ENCODE measurements at regions not wholly inside any gene's neighbourhood (a gene's known extent, or its start where the extent isn't known, plus 50 kb on each side); places are given as distances from the start of the nearest gene placed in this dataset.

GRCh38 chr7:16982640-16983350, 101.0 kb upstream of the AGR3 start:
- Mint-ChIP-seq H3K27ac (ENCODE audit: unreplicated experiment) (no peak overlapping the region), H3K4me1 (peaks cover 19% of the 10 kb centered on the region), H3K9me3 (no peaks in the 10 kb centered on the region), H3K4me3 (no peak overlapping the region), H3K27me3 (ENCODE audit: low read depth) (no peaks in the 10 kb centered on the region), H3K36me3 (ENCODE audit: low read depth) (no peaks in the 10 kb centered on the region)
- TF ChIP-seq CTCF (conservative IDR thresholded peaks at IDR 0.05): peak; percentile 93
- DNase-seq (ENCODE audit: low read depth, low spot score): no peak

- Mint-ChIP-seq H3K27ac (ENCODE audit: unreplicated experiment) (no peak overlapping the region), H3K4me3 (no peak overlapping the region), H3K36me3 (ENCODE audit: low read depth) (no peaks in the 10 kb centered on the region), H3K9me3 (no peaks in the 10 kb centered on the region), H3K27me3 (ENCODE audit: low read depth) (no peaks in the 10 kb centered on the region), H3K4me1 (peaks cover 15% of the 10 kb centered on the region)
- DNase-seq (ENCODE audit: low read depth, low spot score): no peak
- no peak for TF ChIP-seq CTCF (conservative IDR thresholded peaks at IDR 0.05)
These were observed 102.6 kb upstream of the AGR3 start for GRCh38 chr7:16984375-16984774.

- Mint-ChIP-seq H3K36me3 (ENCODE audit: low read depth) (no peaks in the 10 kb centered on the region), H3K4me3 (no peak overlapping the region), H3K9me3 (no peaks in the 10 kb centered on the region), H3K4me1 (peaks cover 22% of the 10 kb centered on the region), H3K27me3 (ENCODE audit: low read depth) (no peaks in the 10 kb centered on the region), H3K27ac (ENCODE audit: unreplicated experiment) (no peak overlapping the region)
- TF ChIP-seq CTCF (conservative IDR thresholded peaks at IDR 0.05): no peak
- DNase-seq (ENCODE audit: low read depth, low spot score): no peak
These were observed 103.8 kb upstream of the AGR3 start for GRCh38 chr7:16985621-16986020.

- Mint-ChIP-seq H3K36me3 (ENCODE audit: low read depth) (no peaks in the 10 kb centered on the region), H3K27ac (ENCODE audit: unreplicated experiment) (no peak overlapping the region), H3K4me1 (peaks cover 34% of the 10 kb centered on the region), H3K9me3 (no peaks in the 10 kb centered on the region), H3K27me3 (ENCODE audit: low read depth) (no peaks in the 10 kb centered on the region), H3K4me3 (no peak overlapping the region)
- TF ChIP-seq CTCF (conservative IDR thresholded peaks at IDR 0.05): no peak
- DNase-seq (ENCODE audit: low read depth, low spot score): no peak
These were observed 105.0 kb upstream of the AGR3 start for GRCh38 chr7:16986755-16987154.

GRCh38 chr7:16989811-16990413, 108.1 kb upstream of the AGR3 start:
- Mint-ChIP-seq H3K27me3 (ENCODE audit: low read depth) (no peaks in the 10 kb centered on the region), H3K27ac (ENCODE audit: unreplicated experiment) (peak overlapping the region; percentile 64), H3K4me3 (peak overlapping the region; percentile 10), H3K36me3 (ENCODE audit: low read depth) (no peaks in the 10 kb centered on the region), H3K4me1 (peaks cover 39% of the 10 kb centered on the region), H3K9me3 (peaks cover 4% of the 10 kb centered on the region)
- DNase-seq (ENCODE audit: low read depth, low spot score): peak; percentile 5
- no peak for TF ChIP-seq CTCF (conservative IDR thresholded peaks at IDR 0.05)
